MM.1S (cell line): ENCODE measurements at regions not wholly inside any gene's neighbourhood (a gene's known extent, or its start where the extent isn't known, plus 50 kb on each side); places are given as distances from the start of the nearest gene placed in this dataset.

Experiments used
- DNase-seq: peaks from one replicate; pipeline ENCODE4 v3.0.0-alpha.2; 2015
- H2AFZ ChIP-seq: fragments of 300-600 bp; sonication (generic); 2 replicates; pipeline ENCODE4 v1.6.0; 2016; ENCODE audit warnings: antibody characterized with exemption, low read length
- H3F3A ChIP-seq: fragments of 300-600 bp; sonication (generic); 2 replicates; pipeline ENCODE4 v1.6.1; 2016; ENCODE audit warnings: mild to moderate bottlenecking, antibody characterized with exemption, low read length, moderate library complexity, mixed read lengths; ENCODE audit not compliant: insufficient read depth
- H3K27ac ChIP-seq: fragments of 300-600 bp; sonication (generic); 2 replicates; pipeline ENCODE4 v1.5.1; 2016; ENCODE audit warnings: mild to moderate bottlenecking, low read length
- H3K27me3 ChIP-seq: fragments of 300-600 bp; sonication (generic); replicated peaks from 2 replicates; pipeline ENCODE4 v1.6.0; 2016; ENCODE audit warnings: low read length; ENCODE audit not compliant: insufficient read depth
- H3K36me3 ChIP-seq: fragments of 300-600 bp; sonication (generic); replicated peaks from 2 replicates; pipeline ENCODE4 v1.6.1; 2016; ENCODE audit warnings: mild to moderate bottlenecking, low read length, mixed read lengths; ENCODE audit not compliant: insufficient read depth
- H3K4me1 ChIP-seq: fragments of 300-600 bp; sonication (generic); 2 replicates; pipeline ENCODE4 v1.6.1; 2016; ENCODE audit warnings: low read length, mixed read lengths
- H3K4me2 ChIP-seq: fragments of 300-600 bp; sonication (generic); 2 replicates; pipeline ENCODE4 v1.6.0; 2016; ENCODE audit warnings: low read depth, low read length
- H3K4me3 ChIP-seq: fragments of 300-600 bp; sonication (generic); 2 replicates; pipeline ENCODE4 v1.5.1; 2016; ENCODE audit warnings: low read length, mixed read lengths
- H3K79me2 ChIP-seq: fragments of 300-600 bp; sonication (generic); 2 replicates; pipeline ENCODE4 v1.6.1; 2016; ENCODE audit warnings: mixed run types, low read length, mixed read lengths
- H3K9ac ChIP-seq: fragments of 300-600 bp; sonication (generic); 2 replicates; pipeline ENCODE4 v1.6.1; 2016; ENCODE audit warnings: low read length, mixed read lengths
- H3K9me2 ChIP-seq: fragments of 300-600 bp; sonication (generic); replicated peaks from 2 replicates; pipeline ENCODE4 v1.6.1; 2016; ENCODE audit warnings: mild to moderate bottlenecking, low read length, mixed read lengths; ENCODE audit not compliant: insufficient read depth
- H3K9me3 ChIP-seq: fragments of 300-600 bp; sonication (generic); replicated peaks from 2 replicates; pipeline ENCODE4 v1.6.1; 2016; ENCODE audit warnings: mild to moderate bottlenecking, low read length, mixed read lengths; ENCODE audit not compliant: insufficient read depth
- H4K20me1 ChIP-seq: fragments of 300-600 bp; sonication (generic); 2 replicates; pipeline ENCODE4 v1.6.1; 2016; ENCODE audit warnings: mild to moderate bottlenecking, low read length, moderate library complexity, mixed read lengths; ENCODE audit not compliant: insufficient read depth
- EZH2 ChIP-seq: fragments of 300-600 bp; sonication (generic); optimal IDR thresholded peaks from 2 replicates; pipeline ENCODE3; 2017; ENCODE audit warnings: low read depth, mild to moderate bottlenecking, antibody characterized with exemption, low read length, mixed read lengths
- EZH2phosphoT487 ChIP-seq: fragments of 300-600 bp; sonication (generic); IDR thresholded peaks from 2 replicates; pipeline ENCODE4 v1.6.1; 2018; ENCODE audit warnings: antibody characterized with exemption, low read length
- TF ChIP-seq, protein P1 (sequence below): fragments of 300-600 bp; sonication (generic); IDR thresholded peaks from 2 replicates; pipeline ENCODE4 v1.5.1; 2016; ENCODE audit warnings: antibody characterized with exemption, low read length, mixed read lengths

DNA sequence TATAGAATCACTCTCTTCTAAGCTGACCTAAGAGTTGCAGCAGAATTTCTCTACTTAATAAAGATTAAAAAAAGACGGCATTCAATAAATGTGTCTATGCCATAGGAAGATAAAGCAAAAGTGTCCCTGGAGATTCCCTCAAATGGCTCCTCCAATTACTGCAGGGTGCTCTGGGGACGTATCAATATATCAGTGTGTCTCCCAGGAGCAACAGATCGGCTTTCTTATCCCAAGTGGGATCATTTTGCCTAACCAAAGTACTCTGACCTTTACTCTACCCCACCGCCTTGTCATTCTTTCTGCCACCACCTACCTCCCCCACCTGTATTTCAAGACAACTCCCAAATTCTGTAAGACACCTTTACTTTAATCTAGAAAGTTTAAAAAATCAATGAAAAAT is 202.0 kb upstream of the SEMA3C start:
- Histone ChIP-seq H3K4me3 (no peak overlapping the region), H3K36me3 (no peaks in the 10 kb centered on the region), H3K9me3 (no peaks in the 10 kb centered on the region), H3K27ac (no peak overlapping the region), H3F3A (no peaks in the 10 kb centered on the region), H3K9me2 (no peaks in the 10 kb centered on the region), H3K4me2 (no peak overlapping the region), H3K9ac (no peak overlapping the region), H4K20me1 (no peaks in the 10 kb centered on the region), H3K79me2 (no peaks in the 10 kb centered on the region), H2AFZ (no peak overlapping the region), H3K27me3 (no peaks in the 10 kb centered on the region), H3K4me1 (no peaks in the 10 kb centered on the region)
- no peak for DNase-seq
- TF ChIP-seq EZH2phosphoT487 = no peak
- TF ChIP-seq, protein P1, sequence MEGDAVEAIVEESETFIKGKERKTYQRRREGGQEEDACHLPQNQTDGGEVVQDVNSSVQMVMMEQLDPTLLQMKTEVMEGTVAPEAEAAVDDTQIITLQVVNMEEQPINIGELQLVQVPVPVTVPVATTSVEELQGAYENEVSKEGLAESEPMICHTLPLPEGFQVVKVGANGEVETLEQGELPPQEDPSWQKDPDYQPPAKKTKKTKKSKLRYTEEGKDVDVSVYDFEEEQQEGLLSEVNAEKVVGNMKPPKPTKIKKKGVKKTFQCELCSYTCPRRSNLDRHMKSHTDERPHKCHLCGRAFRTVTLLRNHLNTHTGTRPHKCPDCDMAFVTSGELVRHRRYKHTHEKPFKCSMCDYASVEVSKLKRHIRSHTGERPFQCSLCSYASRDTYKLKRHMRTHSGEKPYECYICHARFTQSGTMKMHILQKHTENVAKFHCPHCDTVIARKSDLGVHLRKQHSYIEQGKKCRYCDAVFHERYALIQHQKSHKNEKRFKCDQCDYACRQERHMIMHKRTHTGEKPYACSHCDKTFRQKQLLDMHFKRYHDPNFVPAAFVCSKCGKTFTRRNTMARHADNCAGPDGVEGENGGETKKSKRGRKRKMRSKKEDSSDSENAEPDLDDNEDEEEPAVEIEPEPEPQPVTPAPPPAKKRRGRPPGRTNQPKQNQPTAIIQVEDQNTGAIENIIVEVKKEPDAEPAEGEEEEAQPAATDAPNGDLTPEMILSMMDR = no peak
- no peak for TF ChIP-seq EZH2

DNA sequence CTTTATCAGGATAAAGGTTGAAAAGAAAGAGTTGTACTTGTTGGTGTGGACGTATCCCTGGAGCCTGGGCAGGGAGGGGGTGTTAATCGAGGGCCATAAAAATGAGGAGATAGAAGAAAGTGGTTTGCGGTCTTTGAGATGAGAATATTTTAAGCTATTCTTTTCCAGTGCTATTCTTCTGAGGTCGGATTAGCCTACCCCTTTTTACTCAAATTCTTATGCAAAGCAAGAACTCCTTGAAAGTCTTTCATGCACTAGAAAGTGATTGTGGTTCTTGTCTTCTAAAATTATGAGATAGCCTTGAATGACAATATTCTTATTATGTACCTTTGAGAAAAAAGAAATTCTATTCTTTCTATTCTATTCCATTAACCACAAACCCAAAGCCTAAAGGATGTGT is 201.3 kb upstream of the SEMA3C start:
- no peaks in the 10 kb centered on the region for H3K9me2 ChIP-seq
- no peak for DNase-seq
- H3K27ac ChIP-seq = no peak overlapping the region
- TF ChIP-seq, protein P1 = no peak
- no peak for TF ChIP-seq EZH2
- no peak for TF ChIP-seq EZH2phosphoT487
- H3K4me2 ChIP-seq = no peak overlapping the region
- no peaks in the 10 kb centered on the region for H3K4me1 ChIP-seq
- no peak overlapping the region for H3K9ac ChIP-seq
- H3F3A ChIP-seq = no peaks in the 10 kb centered on the region
- no peaks in the 10 kb centered on the region for H3K9me3 ChIP-seq
- no peak overlapping the region for H2AFZ ChIP-seq
- H3K4me3 ChIP-seq = no peak overlapping the region
- no peaks in the 10 kb centered on the region for H3K27me3 ChIP-seq
- no peaks in the 10 kb centered on the region for H3K79me2 ChIP-seq
- no peaks in the 10 kb centered on the region for H4K20me1 ChIP-seq
- H3K36me3 ChIP-seq = no peaks in the 10 kb centered on the region

DNA sequence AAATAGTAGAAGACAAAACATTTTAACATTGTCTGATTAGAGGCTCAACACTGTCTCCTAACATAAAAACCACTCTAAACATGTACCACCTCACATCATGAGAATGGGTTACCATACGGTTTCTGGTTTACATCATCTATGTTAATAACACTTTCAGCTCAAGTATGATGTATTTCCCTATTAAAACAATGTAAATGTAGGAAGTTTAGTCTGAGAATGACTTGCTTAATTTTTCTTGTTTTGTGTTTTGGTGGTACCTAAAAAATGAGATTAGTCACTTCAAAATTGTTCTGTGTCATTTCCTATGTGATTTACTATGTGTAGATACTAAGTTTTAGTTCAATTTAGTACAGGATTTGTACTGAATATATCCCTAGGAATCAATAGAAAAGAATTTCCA is 195.8 kb upstream of the SEMA3C start:
- Histone ChIP-seq H4K20me1 (no peaks in the 10 kb centered on the region), H3K27me3 (no peaks in the 10 kb centered on the region), H3K9ac (no peak overlapping the region), H3K9me3 (no peaks in the 10 kb centered on the region), H3K4me1 (no peaks in the 10 kb centered on the region), H3F3A (no peaks in the 10 kb centered on the region), H3K4me2 (no peak overlapping the region), H3K79me2 (no peaks in the 10 kb centered on the region), H3K36me3 (no peaks in the 10 kb centered on the region), H3K27ac (no peak overlapping the region), H3K9me2 (no peaks in the 10 kb centered on the region), H2AFZ (no peak overlapping the region), H3K4me3 (no peak overlapping the region)
- DNase-seq = no peak
- TF ChIP-seq EZH2phosphoT487 = no peak
- TF ChIP-seq, protein P1 = no peak
- no peak for TF ChIP-seq EZH2
